MM.1S (cell line): ENCODE measurements at regions not wholly inside any gene's neighbourhood (a gene's known extent, or its start where the extent isn't known, plus 50 kb on each side); places are given as distances from the start of the nearest gene placed in this dataset.

Source experiments
- EZH2 ChIP-seq: fragments of 300-600 bp; sonication (generic); optimal IDR thresholded peaks from 2 replicates; pipeline ENCODE3; 2017; ENCODE audit warnings: low read depth, mild to moderate bottlenecking, antibody characterized with exemption, low read length, mixed read lengths
- TF ChIP-seq, protein P1 (sequence below): fragments of 300-600 bp; sonication (generic); IDR thresholded peaks from 2 replicates; pipeline ENCODE4 v1.5.1; 2016; ENCODE audit warnings: antibody characterized with exemption, low read length, mixed read lengths

- no peak for TF ChIP-seq EZH2
- TF ChIP-seq, protein P1, sequence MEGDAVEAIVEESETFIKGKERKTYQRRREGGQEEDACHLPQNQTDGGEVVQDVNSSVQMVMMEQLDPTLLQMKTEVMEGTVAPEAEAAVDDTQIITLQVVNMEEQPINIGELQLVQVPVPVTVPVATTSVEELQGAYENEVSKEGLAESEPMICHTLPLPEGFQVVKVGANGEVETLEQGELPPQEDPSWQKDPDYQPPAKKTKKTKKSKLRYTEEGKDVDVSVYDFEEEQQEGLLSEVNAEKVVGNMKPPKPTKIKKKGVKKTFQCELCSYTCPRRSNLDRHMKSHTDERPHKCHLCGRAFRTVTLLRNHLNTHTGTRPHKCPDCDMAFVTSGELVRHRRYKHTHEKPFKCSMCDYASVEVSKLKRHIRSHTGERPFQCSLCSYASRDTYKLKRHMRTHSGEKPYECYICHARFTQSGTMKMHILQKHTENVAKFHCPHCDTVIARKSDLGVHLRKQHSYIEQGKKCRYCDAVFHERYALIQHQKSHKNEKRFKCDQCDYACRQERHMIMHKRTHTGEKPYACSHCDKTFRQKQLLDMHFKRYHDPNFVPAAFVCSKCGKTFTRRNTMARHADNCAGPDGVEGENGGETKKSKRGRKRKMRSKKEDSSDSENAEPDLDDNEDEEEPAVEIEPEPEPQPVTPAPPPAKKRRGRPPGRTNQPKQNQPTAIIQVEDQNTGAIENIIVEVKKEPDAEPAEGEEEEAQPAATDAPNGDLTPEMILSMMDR, result no peak
Observed at GRCh38 chr11:92796744-92797143, 172.7 kb upstream of the MTNR1B start.
